ENCODE measurements at regions not wholly inside any gene's neighbourhood (a gene's known extent, or its start where the extent isn't known, plus 50 kb on each side); places are given as distances from the start of the nearest gene placed in this dataset.
A peak's percentile ranks its signal among the peaks of the same experiment; 100 is the strongest.

DNA sequence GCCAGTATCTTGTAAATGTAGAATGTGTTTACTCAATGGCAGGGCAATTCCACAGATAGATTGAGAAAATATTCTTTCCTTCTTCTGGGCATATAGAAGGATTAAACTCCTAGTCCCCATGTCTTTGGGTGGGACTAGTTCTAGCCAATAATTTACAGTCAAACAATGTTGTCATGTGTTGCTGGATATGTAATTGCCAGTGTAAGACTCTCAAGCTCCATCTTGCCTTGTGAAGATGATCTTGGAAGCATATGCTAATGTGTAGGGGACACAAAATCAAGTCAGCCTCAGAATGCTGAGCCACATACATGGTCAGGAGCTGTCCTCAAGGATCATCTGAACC is 386.9 kb downstream of the CETN3 start:
- TF ChIP-seq EZH2phosphoT487 (IDR thresholded peaks at IDR 0.05; ENCODE audit: low read depth, severe bottlenecking, unreplicated experiment) (no peak), EZH2 (IDR thresholded peaks at IDR 0.05; ENCODE audit: borderline replicate concordance) (no peak)
- TF ChIP-seq, protein P1, sequence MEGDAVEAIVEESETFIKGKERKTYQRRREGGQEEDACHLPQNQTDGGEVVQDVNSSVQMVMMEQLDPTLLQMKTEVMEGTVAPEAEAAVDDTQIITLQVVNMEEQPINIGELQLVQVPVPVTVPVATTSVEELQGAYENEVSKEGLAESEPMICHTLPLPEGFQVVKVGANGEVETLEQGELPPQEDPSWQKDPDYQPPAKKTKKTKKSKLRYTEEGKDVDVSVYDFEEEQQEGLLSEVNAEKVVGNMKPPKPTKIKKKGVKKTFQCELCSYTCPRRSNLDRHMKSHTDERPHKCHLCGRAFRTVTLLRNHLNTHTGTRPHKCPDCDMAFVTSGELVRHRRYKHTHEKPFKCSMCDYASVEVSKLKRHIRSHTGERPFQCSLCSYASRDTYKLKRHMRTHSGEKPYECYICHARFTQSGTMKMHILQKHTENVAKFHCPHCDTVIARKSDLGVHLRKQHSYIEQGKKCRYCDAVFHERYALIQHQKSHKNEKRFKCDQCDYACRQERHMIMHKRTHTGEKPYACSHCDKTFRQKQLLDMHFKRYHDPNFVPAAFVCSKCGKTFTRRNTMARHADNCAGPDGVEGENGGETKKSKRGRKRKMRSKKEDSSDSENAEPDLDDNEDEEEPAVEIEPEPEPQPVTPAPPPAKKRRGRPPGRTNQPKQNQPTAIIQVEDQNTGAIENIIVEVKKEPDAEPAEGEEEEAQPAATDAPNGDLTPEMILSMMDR (IDR thresholded peaks at IDR 0.05; ENCODE audit: poor library complexity): no peak
- H3K4me2 ChIP-seq: no peak overlapping the region
- no peak for DNase-seq (ENCODE audit: low spot score)
- H3K27me3 ChIP-seq: no peaks in the 10 kb centered on the region
- no peaks in the 10 kb centered on the region for H3K4me1 ChIP-seq (ENCODE audit: insufficient read depth)
- no peaks in the 10 kb centered on the region for H3K9me3 ChIP-seq (ENCODE audit: low read depth)
- H3K9me2 ChIP-seq (replicated peaks; ENCODE audit: insufficient read depth): no peaks in the 10 kb centered on the region
- no peak overlapping the region for H3K27ac ChIP-seq
- no peak overlapping the region for H2AFZ ChIP-seq
- H3K79me2 ChIP-seq: no peaks in the 10 kb centered on the region
- no peaks in the 10 kb centered on the region for H4K20me1 ChIP-seq (ENCODE audit: insufficient read depth, poor library complexity, severe bottlenecking)
- H3K36me3 ChIP-seq (replicated peaks; ENCODE audit: insufficient read depth, low read depth): no peaks in the 10 kb centered on the region
- H3K4me3 ChIP-seq: no peak overlapping the region

DNA sequence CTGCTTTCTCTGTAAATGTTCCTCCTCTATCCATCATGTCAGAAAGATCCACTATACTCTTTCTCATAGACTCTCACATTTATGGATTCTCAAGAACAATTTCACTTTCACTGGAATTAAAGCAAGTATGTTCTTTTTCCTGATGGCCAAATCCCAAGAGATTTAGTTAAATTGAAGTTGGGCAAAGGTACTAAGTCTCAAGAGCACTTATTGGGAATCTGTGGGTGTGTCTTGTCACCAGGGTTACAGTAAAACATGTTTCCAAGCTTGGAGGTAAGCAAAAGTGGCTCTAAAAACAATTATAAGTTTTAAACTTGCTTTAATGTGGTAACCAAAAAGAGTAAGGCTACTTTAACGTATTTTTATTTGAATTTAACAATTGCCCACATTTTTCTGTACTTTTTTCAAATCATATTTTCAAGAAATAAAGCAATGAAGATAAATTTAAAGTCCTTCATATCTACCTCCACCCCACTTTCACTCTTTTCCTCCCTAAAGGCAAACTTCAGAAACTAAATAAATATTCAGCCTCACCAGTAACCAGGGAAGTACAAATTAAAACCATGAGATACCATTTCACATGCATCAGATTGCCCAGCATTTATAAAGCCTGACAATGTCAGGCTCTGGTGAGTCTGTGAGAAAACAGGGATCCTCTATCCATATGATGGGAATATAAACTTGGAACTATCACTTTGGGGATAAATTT is 387.4 kb downstream of the CETN3 start:
- Histone ChIP-seq H3K4me1 (ENCODE audit: insufficient read depth) (no peaks in the 10 kb centered on the region), H3K9me2 (replicated peaks; ENCODE audit: insufficient read depth) (no peaks in the 10 kb centered on the region), H3K27me3 (no peaks in the 10 kb centered on the region), H3K36me3 (replicated peaks; ENCODE audit: insufficient read depth, low read depth) (no peaks in the 10 kb centered on the region), H3K9me3 (ENCODE audit: low read depth) (no peaks in the 10 kb centered on the region), H3K27ac (no peak overlapping the region), H4K20me1 (ENCODE audit: insufficient read depth, poor library complexity, severe bottlenecking) (no peaks in the 10 kb centered on the region), H2AFZ (no peak overlapping the region), H3K4me2 (no peak overlapping the region), H3K4me3 (no peak overlapping the region), H3K79me2 (no peaks in the 10 kb centered on the region)
- 89% methylated on average over 1 of the region's 1 CpG for WGBS (ENCODE audit: low lambda C conversion rate, missing lambda C conversion rate)
- DNase-seq (ENCODE audit: low spot score): no peak
- TF ChIP-seq EZH2 (IDR thresholded peaks at IDR 0.05; ENCODE audit: borderline replicate concordance) (no peak), EZH2phosphoT487 (IDR thresholded peaks at IDR 0.05; ENCODE audit: low read depth, severe bottlenecking, unreplicated experiment) (no peak)
- TF ChIP-seq, protein P1 (IDR thresholded peaks at IDR 0.05; ENCODE audit: poor library complexity): no peak

DNA sequence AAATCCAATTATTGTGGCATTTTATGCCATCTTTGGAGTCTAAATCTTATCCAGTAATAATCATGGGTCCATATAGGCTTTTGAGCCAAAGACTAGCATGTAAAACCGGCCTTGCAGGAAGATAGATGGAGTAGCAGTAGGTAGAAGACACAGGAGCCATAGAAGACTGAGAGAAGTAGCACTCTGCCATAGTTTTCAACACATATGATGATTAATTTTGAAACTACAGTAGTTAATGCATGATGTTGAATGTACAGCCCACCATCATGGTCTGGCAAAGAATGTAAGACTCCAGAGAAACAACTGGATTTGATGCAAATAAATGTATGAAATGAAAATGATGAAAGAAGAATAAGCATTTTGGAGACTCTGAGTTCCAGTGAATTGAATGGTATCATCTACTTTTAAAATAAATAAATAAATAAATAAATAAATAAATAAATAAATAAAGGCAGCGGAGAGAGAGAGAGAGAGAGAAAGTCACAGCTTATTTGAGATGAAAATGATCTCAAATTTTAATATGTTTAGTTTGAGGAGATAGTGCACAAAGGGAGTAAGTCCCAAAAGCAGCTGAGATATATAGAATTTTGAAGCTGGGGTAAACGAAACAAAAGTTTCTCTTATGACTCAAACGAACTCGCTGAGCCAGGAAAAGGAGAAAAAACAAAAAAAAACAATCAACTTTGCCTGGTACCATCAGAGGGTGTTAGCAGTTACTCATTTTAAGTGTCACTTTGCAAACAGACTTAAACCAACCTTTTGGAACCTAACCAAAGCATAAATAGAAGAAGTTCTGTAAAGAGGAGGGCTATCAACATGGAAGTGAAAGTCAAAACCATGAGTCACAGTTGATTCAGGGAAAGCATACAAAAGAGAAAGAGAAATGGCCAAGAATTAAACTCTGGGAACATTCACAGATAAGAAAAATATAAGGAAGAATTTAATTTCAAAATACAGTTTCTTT is 388.7 kb downstream of the CETN3 start:
- TF ChIP-seq, protein P1 (IDR thresholded peaks at IDR 0.05; ENCODE audit: poor library complexity): no peak
- TF ChIP-seq EZH2 (IDR thresholded peaks at IDR 0.05; ENCODE audit: borderline replicate concordance): no peak
- TF ChIP-seq EZH2phosphoT487 (IDR thresholded peaks at IDR 0.05; ENCODE audit: low read depth, severe bottlenecking, unreplicated experiment): no peak
- no peak overlapping the region for H3K27ac ChIP-seq
- DNase-seq (ENCODE audit: low spot score): peak; percentile 20
- WGBS (ENCODE audit: low lambda C conversion rate, missing lambda C conversion rate): 74% methylated on average over 5 of the region's 5 CpGs
- no peaks in the 10 kb centered on the region for H3K79me2 ChIP-seq
- H3K4me3 ChIP-seq: no peak overlapping the region
- H3K4me1 ChIP-seq (ENCODE audit: insufficient read depth): no peaks in the 10 kb centered on the region
- no peaks in the 10 kb centered on the region for H3K9me2 ChIP-seq (replicated peaks; ENCODE audit: insufficient read depth)
- H3K4me2 ChIP-seq: peak overlapping the region; percentile 52
- H3K9me3 ChIP-seq (ENCODE audit: low read depth): no peaks in the 10 kb centered on the region
- H2AFZ ChIP-seq: no peak overlapping the region
- H3K36me3 ChIP-seq (replicated peaks; ENCODE audit: insufficient read depth, low read depth): no peaks in the 10 kb centered on the region
- H4K20me1 ChIP-seq (ENCODE audit: insufficient read depth, poor library complexity, severe bottlenecking): no peaks in the 10 kb centered on the region
- H3K27me3 ChIP-seq: no peaks in the 10 kb centered on the region
